NCI-H187 treated with DMSO at 0.1 percent for 48 hours (cell line): ENCODE measurements at regions not wholly inside any gene's neighbourhood (a gene's known extent, or its start where the extent isn't known, plus 50 kb on each side); places are given as distances from the start of the nearest gene placed in this dataset.

Experiments
- DNase-seq: peaks from one replicate; lab custom pipeline; 2025; lab: John Stamatoyannopoulos, UW

GRCh38 chr2:228707846-228708245, 526.4 kb upstream of the SPHKAP start:
- no peak for DNase-seq

- DNase-seq = no peak
These were observed 523.8 kb upstream of the SPHKAP start for GRCh38 chr2:228705318-228705717.

GRCh38 chr2:228703152-228703551, 521.7 kb upstream of the SPHKAP start:
- no peak for DNase-seq

GRCh38 chr2:228701506-228701905, 520.0 kb upstream of the SPHKAP start:
- no peak for DNase-seq

GRCh38 chr2:228700638-228701037, 519.2 kb upstream of the SPHKAP start:
- no peak for DNase-seq

- DNase-seq = no peak
These were observed 518.4 kb upstream of the SPHKAP start for GRCh38 chr2:228699888-228700287.

- no peak for DNase-seq
These were observed 517.9 kb upstream of the SPHKAP start for GRCh38 chr2:228699400-228699799.

- no peak for DNase-seq
These were observed 517.5 kb upstream of the SPHKAP start for GRCh38 chr2:228698963-228699362.

GRCh38 chr2:228697456-228697855, 516.0 kb upstream of the SPHKAP start:
- no peak for DNase-seq

GRCh38 chr2:228690681-228691080, 509.2 kb upstream of the SPHKAP start:
- no peak for DNase-seq

- no peak for DNase-seq
These were observed 507.6 kb upstream of the SPHKAP start for GRCh38 chr2:228689053-228689452.

- DNase-seq = no peak
These were observed 506.6 kb upstream of the SPHKAP start for GRCh38 chr2:228688007-228688645.

GRCh38 chr2:228681979-228682378, 500.5 kb upstream of the SPHKAP start:
- DNase-seq = no peak

- no peak for DNase-seq
These were observed 499.9 kb upstream of the SPHKAP start for GRCh38 chr2:228681426-228681825.

- DNase-seq = no peak
These were observed 496.6 kb upstream of the SPHKAP start for GRCh38 chr2:228678110-228678509.

- DNase-seq = no peak
These were observed 494.2 kb upstream of the SPHKAP start for GRCh38 chr2:228675646-228676045.

- DNase-seq = no peak
These were observed 493.6 kb upstream of the SPHKAP start for GRCh38 chr2:228675091-228675490.

GRCh38 chr2:228673876-228674554, 492.5 kb upstream of the SPHKAP start:
- DNase-seq = no peak

- DNase-seq = no peak
These were observed 488.2 kb upstream of the SPHKAP start for GRCh38 chr2:228669690-228670089.

GRCh38 chr2:228665232-228665631, 483.7 kb upstream of the SPHKAP start:
- DNase-seq = no peak

GRCh38 chr2:228658998-228659397, 477.5 kb upstream of the SPHKAP start:
- no peak for DNase-seq

GRCh38 chr2:228657807-228658402, 476.4 kb upstream of the SPHKAP start:
- peak; percentile 16 for DNase-seq

GRCh38 chr2:228655331-228655730, 473.8 kb upstream of the SPHKAP start:
- DNase-seq = no peak

- DNase-seq = no peak
These were observed 473.2 kb upstream of the SPHKAP start for GRCh38 chr2:228654707-228655106.
